ENCODE measurements at regions not wholly inside any gene's neighbourhood (a gene's known extent, or its start where the extent isn't known, plus 50 kb on each side); places are given as distances from the start of the nearest gene placed in this dataset.

GRCh38 chr11:69994810-69995209 lies 83.3 kb upstream of the ANO1 start:
- DNase-seq (ENCODE audit: low read depth in 2 of 2), result no peak

- DNase-seq (ENCODE audit: low read depth in 2 of 2), result no peak
Observed at GRCh38 chr11:69995697-69996096, 82.4 kb upstream of the ANO1 start.

GRCh38 chr11:69996451-69996850 lies 81.7 kb upstream of the ANO1 start:
- DNase-seq (ENCODE audit: low read depth in 2 of 2), result no peak

GRCh38 chr11:69997352-69997751 lies 80.8 kb upstream of the ANO1 start:
- no peak for DNase-seq (ENCODE audit: low read depth in 2 of 2)

- DNase-seq (ENCODE audit: low read depth in 2 of 2), result no peak
Observed at GRCh38 chr11:69999721-70000120, 78.4 kb upstream of the ANO1 start.

- no peak for DNase-seq (ENCODE audit: low read depth in 2 of 2)
Observed at GRCh38 chr11:70000228-70000627, 77.9 kb upstream of the ANO1 start.

GRCh38 chr11:70001246-70001645 lies 76.9 kb upstream of the ANO1 start:
- DNase-seq (ENCODE audit: low read depth in 2 of 2), result no peak

- DNase-seq (ENCODE audit: low read depth in 2 of 2), result peak in 1 of 2 donors; percentile 16
Observed at GRCh38 chr11:70002433-70002832, 75.7 kb upstream of the ANO1 start.

- no peak for DNase-seq (ENCODE audit: low read depth in 2 of 2)
Observed at GRCh38 chr11:70005107-70005818, 72.9 kb upstream of the ANO1 start.

- DNase-seq (ENCODE audit: low read depth in 2 of 2), result no peak
Observed at GRCh38 chr11:70007796-70008195, 70.3 kb upstream of the ANO1 start.

GRCh38 chr11:70010774-70011173 lies 67.3 kb upstream of the ANO1 start:
- DNase-seq (ENCODE audit: low read depth in 2 of 2), result no peak

- no peak for DNase-seq (ENCODE audit: low read depth in 2 of 2)
Observed at GRCh38 chr11:70012134-70012733, 65.9 kb upstream of the ANO1 start.

- DNase-seq (ENCODE audit: low read depth in 2 of 2), result no peak
Observed at GRCh38 chr11:70014291-70014690, 63.8 kb upstream of the ANO1 start.

- no peak for DNase-seq (ENCODE audit: low read depth in 2 of 2)
Observed at GRCh38 chr11:70016666-70017367, 61.3 kb upstream of the ANO1 start.

GRCh38 chr11:70018816-70019215 lies 59.3 kb upstream of the ANO1 start:
- no peak for DNase-seq (ENCODE audit: low read depth in 2 of 2)

GRCh38 chr11:70019576-70020011 lies 58.5 kb upstream of the ANO1 start:
- no peak for DNase-seq (ENCODE audit: low read depth in 2 of 2)

GRCh38 chr11:70020336-70021214 lies 57.5 kb upstream of the ANO1 start:
- no peak for DNase-seq (ENCODE audit: low read depth in 2 of 2)

GRCh38 chr11:70021586-70021985 lies 56.5 kb upstream of the ANO1 start:
- no peak for DNase-seq (ENCODE audit: low read depth in 2 of 2)

GRCh38 chr11:70024036-70024772 lies 53.9 kb upstream of the ANO1 start:
- no peak for DNase-seq (ENCODE audit: low read depth in 2 of 2)

GRCh38 chr11:70024773-70025045 lies 53.4 kb upstream of the ANO1 start:
- DNase-seq (ENCODE audit: low read depth in 2 of 2), result no peak

- DNase-seq (ENCODE audit: low read depth in 2 of 2), result no peak
Observed at GRCh38 chr11:70025308-70025707, 52.8 kb upstream of the ANO1 start.

GRCh38 chr11:70026012-70026411 lies 52.1 kb upstream of the ANO1 start:
- no peak for DNase-seq (ENCODE audit: low read depth in 2 of 2)
